ENCODE measurements at regions not wholly inside any gene's neighbourhood (a gene's known extent, or its start where the extent isn't known, plus 50 kb on each side); places are given as distances from the start of the nearest gene placed in this dataset.

DNA sequence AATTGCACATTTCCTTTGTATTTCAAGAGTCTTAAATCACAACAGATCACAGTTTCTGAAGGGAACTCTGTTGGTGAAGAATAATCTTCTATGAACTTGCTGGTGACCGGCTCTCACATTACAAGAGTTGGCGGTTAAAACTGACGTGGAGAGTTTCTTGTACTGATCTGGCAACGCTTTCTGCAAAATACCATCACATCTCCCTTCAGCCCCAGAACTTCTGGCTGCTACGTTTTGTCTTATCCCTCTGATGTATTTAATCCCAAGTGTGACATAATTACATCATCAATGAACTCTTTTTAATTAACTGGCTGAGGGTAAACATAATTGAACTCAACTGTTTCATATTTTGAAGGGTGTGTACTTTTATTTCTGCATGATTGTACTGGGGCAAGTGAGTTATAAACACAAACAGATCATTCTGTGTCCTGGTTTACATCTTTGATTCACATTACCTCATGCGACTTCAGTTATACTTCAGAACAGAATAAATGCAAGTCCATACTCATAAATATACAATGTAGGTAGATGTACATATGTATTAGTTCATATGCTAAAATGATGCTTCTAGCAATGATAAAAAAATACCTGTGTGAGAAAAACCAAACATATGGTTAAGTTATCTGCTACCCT lies 105.1 kb upstream of the NPVF start:
- Histone ChIP-seq H3K4me3 (ENCODE audit: low read depth, low read length) (no peak overlapping the region), H3K36me3 (ENCODE audit: control insufficient read depth, insufficient read depth, low read length) (no peaks in the 10 kb centered on the region), H3K27me3 (ENCODE audit: control insufficient read depth, insufficient read depth, low read length) (no peaks in the 10 kb centered on the region)
- no peak for DNase-seq (ENCODE audit: low read depth)
- TF ChIP-seq, protein P1, sequence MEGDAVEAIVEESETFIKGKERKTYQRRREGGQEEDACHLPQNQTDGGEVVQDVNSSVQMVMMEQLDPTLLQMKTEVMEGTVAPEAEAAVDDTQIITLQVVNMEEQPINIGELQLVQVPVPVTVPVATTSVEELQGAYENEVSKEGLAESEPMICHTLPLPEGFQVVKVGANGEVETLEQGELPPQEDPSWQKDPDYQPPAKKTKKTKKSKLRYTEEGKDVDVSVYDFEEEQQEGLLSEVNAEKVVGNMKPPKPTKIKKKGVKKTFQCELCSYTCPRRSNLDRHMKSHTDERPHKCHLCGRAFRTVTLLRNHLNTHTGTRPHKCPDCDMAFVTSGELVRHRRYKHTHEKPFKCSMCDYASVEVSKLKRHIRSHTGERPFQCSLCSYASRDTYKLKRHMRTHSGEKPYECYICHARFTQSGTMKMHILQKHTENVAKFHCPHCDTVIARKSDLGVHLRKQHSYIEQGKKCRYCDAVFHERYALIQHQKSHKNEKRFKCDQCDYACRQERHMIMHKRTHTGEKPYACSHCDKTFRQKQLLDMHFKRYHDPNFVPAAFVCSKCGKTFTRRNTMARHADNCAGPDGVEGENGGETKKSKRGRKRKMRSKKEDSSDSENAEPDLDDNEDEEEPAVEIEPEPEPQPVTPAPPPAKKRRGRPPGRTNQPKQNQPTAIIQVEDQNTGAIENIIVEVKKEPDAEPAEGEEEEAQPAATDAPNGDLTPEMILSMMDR (IDR thresholded peaks at IDR 0.05; ENCODE audit: insufficient read depth, low read length, poor library complexity, severe bottlenecking) = no peak

DNA sequence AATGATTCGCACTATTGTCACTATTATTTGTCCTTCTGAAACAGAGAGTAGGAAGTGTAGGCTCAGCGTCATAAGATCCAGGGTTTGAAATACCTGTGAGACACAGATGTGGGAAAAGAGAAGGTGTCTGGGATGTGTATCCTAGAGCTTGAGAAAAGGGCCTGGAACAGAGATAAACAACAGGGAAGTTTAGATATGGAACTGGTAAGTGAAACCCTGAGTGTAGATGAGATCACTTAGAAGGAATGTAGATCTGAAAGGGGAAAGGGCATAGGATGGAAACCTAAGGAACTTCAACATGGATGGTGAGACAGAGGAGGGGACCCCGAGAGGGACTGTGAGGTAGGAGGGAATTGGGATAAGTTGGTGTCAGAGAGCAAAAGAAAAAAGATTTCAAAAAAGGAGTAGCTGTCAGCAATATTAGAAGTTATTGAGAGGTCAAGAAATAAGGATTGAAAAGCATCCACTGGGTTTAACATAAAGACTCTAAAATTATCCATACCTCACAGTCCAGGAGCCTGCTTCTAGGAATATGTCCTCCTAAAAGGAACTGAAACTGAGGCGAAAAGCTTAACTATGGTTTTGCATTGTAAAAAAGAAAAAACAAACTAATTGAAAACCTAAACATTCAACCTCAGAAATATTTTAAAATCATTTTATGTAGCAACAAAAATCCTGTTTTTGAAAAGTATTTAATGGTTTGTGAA lies 119.2 kb upstream of the NPVF start:
- Histone ChIP-seq H3K4me3 (ENCODE audit: low read depth, low read length) (no peak overlapping the region), H3K27me3 (ENCODE audit: control insufficient read depth, insufficient read depth, low read length) (peaks cover 2% of the 10 kb centered on the region), H3K36me3 (ENCODE audit: control insufficient read depth, insufficient read depth, low read length) (no peaks in the 10 kb centered on the region)
- DNase-seq (ENCODE audit: low read depth) = no peak
- TF ChIP-seq, protein P1 (IDR thresholded peaks at IDR 0.05; ENCODE audit: insufficient read depth, low read length, poor library complexity, severe bottlenecking) = no peak

DNA sequence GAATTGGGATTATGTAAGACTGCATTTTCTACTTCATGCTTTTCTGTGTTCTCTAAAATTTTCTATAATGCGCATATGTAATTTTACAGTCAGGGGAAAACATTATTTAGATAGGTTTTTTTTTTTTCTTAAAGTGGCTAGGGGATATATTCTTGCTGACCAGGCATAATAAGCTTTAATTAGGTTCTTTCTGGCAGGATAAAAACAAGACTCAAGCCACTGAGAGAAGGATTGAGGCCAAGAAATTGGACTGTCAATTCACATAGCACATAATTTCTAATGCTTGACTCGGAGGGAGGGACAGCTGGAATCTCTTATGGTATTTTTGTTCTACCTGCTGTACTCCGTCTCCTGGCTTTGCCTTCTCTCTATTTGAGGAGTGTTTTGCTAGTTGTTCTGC lies 119.8 kb upstream of the NPVF start:
- TF ChIP-seq, protein P1 (IDR thresholded peaks at IDR 0.05; ENCODE audit: insufficient read depth, low read length, poor library complexity, severe bottlenecking) = no peak
- Histone ChIP-seq H3K27me3 (ENCODE audit: control insufficient read depth, insufficient read depth, low read length) (peaks cover 2% of the 10 kb centered on the region), H3K36me3 (ENCODE audit: control insufficient read depth, insufficient read depth, low read length) (no peaks in the 10 kb centered on the region), H3K4me3 (ENCODE audit: low read depth, low read length) (no peak overlapping the region)
- DNase-seq (ENCODE audit: low read depth) = no peak

DNA sequence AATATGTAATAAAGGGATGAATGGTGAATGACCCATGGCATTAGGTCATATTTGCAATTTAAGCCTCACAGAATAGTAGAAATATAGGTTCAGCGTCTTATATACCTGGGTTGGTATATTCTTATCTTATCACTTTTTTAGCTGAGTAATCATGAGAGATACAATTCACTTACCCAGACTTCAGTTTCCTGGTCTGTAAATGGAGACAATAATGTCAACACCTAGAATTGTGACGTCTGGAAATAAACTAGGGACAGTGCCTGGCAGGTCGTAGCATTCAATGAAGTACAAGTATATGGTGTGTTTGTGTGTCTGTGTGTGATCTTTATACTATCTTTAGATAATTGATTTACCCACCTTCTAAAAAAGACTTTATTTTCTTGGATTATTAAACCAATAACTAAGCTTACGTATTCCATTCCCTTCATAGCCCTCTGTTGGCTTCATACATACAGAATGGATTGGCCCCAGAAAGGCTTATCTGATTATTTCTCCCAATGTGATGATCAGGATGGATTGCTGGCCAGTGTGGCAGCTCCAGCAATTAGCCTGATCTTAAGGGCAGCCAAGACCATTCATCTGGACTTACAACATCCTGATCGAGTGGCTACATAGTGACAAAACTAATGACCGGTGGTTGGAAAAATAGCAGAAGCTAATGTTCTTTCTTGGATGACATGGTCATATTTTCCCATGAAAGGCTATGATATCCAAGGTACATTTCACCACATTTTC lies 121.2 kb upstream of the NPVF start:
- TF ChIP-seq, protein P1 (IDR thresholded peaks at IDR 0.05; ENCODE audit: insufficient read depth, low read length, poor library complexity, severe bottlenecking) = no peak
- Histone ChIP-seq H3K4me3 (ENCODE audit: low read depth, low read length) (no peak overlapping the region), H3K27me3 (ENCODE audit: control insufficient read depth, insufficient read depth, low read length) (no peaks in the 10 kb centered on the region), H3K36me3 (ENCODE audit: control insufficient read depth, insufficient read depth, low read length) (no peaks in the 10 kb centered on the region)
- DNase-seq (ENCODE audit: low read depth) = no peak

DNA sequence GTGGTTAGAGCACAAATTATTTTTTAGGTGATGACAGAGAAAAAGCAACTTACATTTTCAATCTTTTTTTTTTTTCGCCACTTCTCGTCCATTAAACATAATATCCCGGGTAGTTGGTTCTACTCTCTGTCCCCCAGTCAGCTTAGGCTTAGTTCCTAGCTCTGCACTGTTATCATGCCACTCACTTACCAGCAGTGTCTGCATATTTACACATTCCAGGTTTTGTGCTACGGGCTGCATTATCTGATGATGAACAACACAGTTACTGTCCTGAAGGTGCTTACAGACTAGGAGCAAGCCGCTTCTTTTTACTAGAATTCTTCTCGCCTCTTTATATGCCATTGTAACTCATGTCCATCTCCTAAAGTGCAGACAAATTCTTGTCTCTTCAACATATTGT lies 121.8 kb upstream of the NPVF start:
- no peaks in the 10 kb centered on the region for H3K36me3 ChIP-seq (ENCODE audit: control insufficient read depth, insufficient read depth, low read length)
- H3K4me3 ChIP-seq (ENCODE audit: low read depth, low read length) = no peak overlapping the region
- H3K27me3 ChIP-seq (ENCODE audit: control insufficient read depth, insufficient read depth, low read length) = no peaks in the 10 kb centered on the region
- TF ChIP-seq, protein P1 (IDR thresholded peaks at IDR 0.05; ENCODE audit: insufficient read depth, low read length, poor library complexity, severe bottlenecking) = no peak
- DNase-seq (ENCODE audit: low read depth) = no peak
